Liver (tissue), 8 donors: ENCODE measurements at regions not wholly inside any gene's neighbourhood (a gene's known extent, or its start where the extent isn't known, plus 50 kb on each side); places are given as distances from the start of the nearest gene placed in this dataset.

Experiments used
- DNase-seq: peaks from one replicate; pipeline ENCODE4 v3.0.0-alpha.2; 2017; ENCODE audit warnings: low spot score
- H3K27ac ChIP-seq, 2 donors: one replicate each; pipeline ENCODE4 v1.7.0; 2013; ENCODE audit warnings: inconsistent platforms in 2 of 2, low read length in 2 of 2, control low read depth in 1 of 2, low read depth in 1 of 2, mild to moderate bottlenecking in 1 of 2
- H3K27me3 ChIP-seq, 4 donors: one replicate each; pipeline versions ENCODE4 v1.6.1 to v1.7.0; 2013; ENCODE audit warnings: low read length in 3 of 4, inconsistent platforms in 1 of 4, mild to moderate bottlenecking in 1 of 4, moderate library complexity in 1 of 4; ENCODE audit not compliant: control insufficient read depth in 4 of 4, insufficient read depth in 4 of 4
- H3K36me3 ChIP-seq, 4 donors: one replicate each; pipeline versions ENCODE4 v1.6.1 to v1.7.0; 2013; ENCODE audit warnings: low read length in 3 of 4, mild to moderate bottlenecking in 3 of 4, low read depth in 1 of 4, moderate library complexity in 1 of 4; ENCODE audit not compliant: control insufficient read depth in 4 of 4, insufficient read depth in 3 of 4
- H3K4me1 ChIP-seq, 4 donors: one replicate each; pipeline versions ENCODE4 v1.6.1 to v1.7.0; 2013; ENCODE audit warnings: low read length in 3 of 4, mild to moderate bottlenecking in 3 of 4, moderate library complexity in 1 of 4; ENCODE audit not compliant: control insufficient read depth in 4 of 4, insufficient read depth in 4 of 4
- H3K4me3 ChIP-seq, 3 donors: one replicate each; pipeline versions ENCODE4 v1.6.1 to v1.7.0; 2013; ENCODE audit warnings: low read length in 3 of 3, control low read depth in 1 of 3, low read depth in 1 of 3, mild to moderate bottlenecking in 1 of 3
- H3K9ac ChIP-seq, 2 donors: one replicate each; pipeline ENCODE4 v1.7.0; 2013; ENCODE audit warnings: low read length in 2 of 2, mild to moderate bottlenecking in 2 of 2, moderate library complexity in 2 of 2, control low read depth in 1 of 2, low read depth in 1 of 2
- H3K9me3 ChIP-seq, 4 donors: one replicate each; pipeline versions ENCODE4 v1.6.1 to v1.7.0; 2013; ENCODE audit warnings: low read length in 3 of 4; ENCODE audit not compliant: control insufficient read depth in 4 of 4
- ATF3 ChIP-seq: IDR thresholded peaks from 2 replicates; pipeline ENCODE4 v1.6.1; 2016; ENCODE audit warnings: antibody characterized with exemption
- CTCF ChIP-seq: fragments of 150-350 bp; IDR thresholded peaks from 2 replicates; pipeline ENCODE4 v1.5.1; 2017; ENCODE audit warnings: improper control_type of control experiment, low read depth, low read length; ENCODE audit not compliant: missing input control
- EGR1 ChIP-seq, 2 donors: IDR thresholded peaks; 2 replicates each; pipeline ENCODE4 v1.6.1; 2016 to 2018; ENCODE audit warnings: antibody characterized with exemption in 2 of 2, low read depth in 2 of 2
- FOXA1 ChIP-seq: IDR thresholded peaks from 2 replicates; pipeline ENCODE4 v1.6.1; 2016; ENCODE audit warnings: antibody characterized with exemption
- FOXA2 ChIP-seq: IDR thresholded peaks from 2 replicates; pipeline ENCODE4 v1.6.1; 2016; ENCODE audit warnings: antibody characterized with exemption
- GABPA ChIP-seq, 2 donors: IDR thresholded peaks in 1 of 2; conservative IDR thresholded peaks in 1 of 2; 2 replicates each; pipeline ENCODE4 v1.6.1; 2016; ENCODE audit warnings: antibody characterized with exemption in 2 of 2, mild to moderate bottlenecking in 1 of 2, moderate library complexity in 1 of 2
- HNF4A ChIP-seq, 2 donors: conservative IDR thresholded peaks; 2 replicates each; pipeline ENCODE4 v1.6.1; 2016; ENCODE audit warnings: antibody characterized with exemption in 2 of 2, mild to moderate bottlenecking in 2 of 2
- HNF4G ChIP-seq: IDR thresholded peaks from 2 replicates; pipeline ENCODE4 v1.6.1; 2016; ENCODE audit warnings: antibody characterized with exemption
- JUND ChIP-seq, 2 donors: IDR thresholded peaks; 2 replicates each; pipeline ENCODE4 v1.6.1; 2016; ENCODE audit warnings: antibody characterized with exemption in 2 of 2
- NR2F2 ChIP-seq: IDR thresholded peaks from 2 replicates; pipeline ENCODE4 v1.6.1; 2016; ENCODE audit warnings: antibody characterized with exemption
- REST ChIP-seq: IDR thresholded peaks from 2 replicates; pipeline ENCODE4 v1.6.1; 2016; ENCODE audit warnings: antibody characterized with exemption, mild to moderate bottlenecking
- SP1 ChIP-seq: IDR thresholded peaks from 2 replicates; pipeline ENCODE4 v1.6.1; 2018; ENCODE audit warnings: antibody characterized with exemption, mild to moderate bottlenecking
- TAF1 ChIP-seq: conservative IDR thresholded peaks from 2 replicates; pipeline ENCODE4 v1.6.1; 2016; ENCODE audit warnings: antibody characterized with exemption, mild to moderate bottlenecking
- YY1 ChIP-seq: IDR thresholded peaks from 2 replicates; pipeline ENCODE4 v1.6.1; 2016; ENCODE audit warnings: antibody characterized with exemption, mild to moderate bottlenecking
- ZBTB33 ChIP-seq: IDR thresholded peaks from 2 replicates; pipeline ENCODE4 v1.6.1; 2016; ENCODE audit warnings: antibody characterized with exemption
- WGBS: extraction: QIAGEN DNeasy Blood & Tissue Kit; methylation state at CpG from one replicate; pipeline ENCODE4 v1.1.7; 2013; 5-methylcytosine and 5-hydroxymethylcytosine counted together
- donor health status: healthy.
- donor health status: healthy.
- donor health status: healthy.
- donor health status: healthy.
- donor health status: healthy.

GRCh38 chr13:53411463-53411862, 382.9 kb downstream of the OLFM4 start:
- H3K27ac ChIP-seq, result no peak overlapping the region
- 30% methylated on average over 1 of the region's 1 CpG for WGBS
- no peak for TF ChIP-seq EGR1 (IDR thresholded peaks at IDR 0.05; ENCODE audit: low read depth in 2 of 2)
- TF ChIP-seq FOXA1, result no peak
- no peak for TF ChIP-seq CTCF
- TF ChIP-seq ATF3, result no peak
- no peak for TF ChIP-seq YY1
- TF ChIP-seq HNF4A (conservative IDR thresholded peaks at IDR 0.05), result no peak
- TF ChIP-seq HNF4G, result no peak
- TF ChIP-seq SP1, result no peak
- no peak for DNase-seq
- H3K4me1 ChIP-seq, result no peaks in the 10 kb centered on the region
- no peak overlapping the region for H3K9ac ChIP-seq
- H3K27me3 ChIP-seq, result no peaks in the 10 kb centered on the region
- H3K4me3 ChIP-seq, result no peak overlapping the region
- no peaks in the 10 kb centered on the region for H3K36me3 ChIP-seq
- no peaks in the 10 kb centered on the region for H3K9me3 ChIP-seq

GRCh38 chr13:53415135-53415534, 386.5 kb downstream of the OLFM4 start:
- Histone ChIP-seq H3K4me1 (no peaks in the 10 kb centered on the region), H3K36me3 (no peaks in the 10 kb centered on the region), H3K4me3 (no peak overlapping the region), H3K27ac (no peak overlapping the region), H3K9me3 (no peaks in the 10 kb centered on the region), H3K27me3 (no peaks in the 10 kb centered on the region), H3K9ac (no peak overlapping the region)
- TF ChIP-seq JUND (IDR thresholded peaks at IDR 0.05), result no peak
- DNase-seq, result no peak
- WGBS, result 86% methylated on average over 2 of the region's 2 CpGs

- Histone ChIP-seq H3K27ac (no peak overlapping the region), H3K27me3 (no peaks in the 10 kb centered on the region), H3K9ac (no peak overlapping the region), H3K36me3 (no peaks in the 10 kb centered on the region), H3K4me3 (no peak overlapping the region), H3K4me1 (no peaks in the 10 kb centered on the region), H3K9me3 (no peaks in the 10 kb centered on the region)
- no peak for DNase-seq
- TF ChIP-seq ZBTB33 (no peak), EGR1 (IDR thresholded peaks at IDR 0.05; ENCODE audit: low read depth in 2 of 2) (no peak), NR2F2 (no peak), CTCF (no peak), FOXA1 (no peak), GABPA (IDR thresholded peaks at IDR 0.05 in 1 of 2, conservative IDR thresholded peaks at IDR 0.05 in 1 of 2) (no peak), REST (no peak), TAF1 (no peak), FOXA2 (no peak), HNF4A (conservative IDR thresholded peaks at IDR 0.05) (no peak), JUND (IDR thresholded peaks at IDR 0.05) (no peak)
These were observed 389.0 kb downstream of the OLFM4 start for GRCh38 chr13:53417601-53418000.
